ENCODE measurements at regions not wholly inside any gene's neighbourhood (a gene's known extent, or its start where the extent isn't known, plus 50 kb on each side); places are given as distances from the start of the nearest gene placed in this dataset.

DNA sequence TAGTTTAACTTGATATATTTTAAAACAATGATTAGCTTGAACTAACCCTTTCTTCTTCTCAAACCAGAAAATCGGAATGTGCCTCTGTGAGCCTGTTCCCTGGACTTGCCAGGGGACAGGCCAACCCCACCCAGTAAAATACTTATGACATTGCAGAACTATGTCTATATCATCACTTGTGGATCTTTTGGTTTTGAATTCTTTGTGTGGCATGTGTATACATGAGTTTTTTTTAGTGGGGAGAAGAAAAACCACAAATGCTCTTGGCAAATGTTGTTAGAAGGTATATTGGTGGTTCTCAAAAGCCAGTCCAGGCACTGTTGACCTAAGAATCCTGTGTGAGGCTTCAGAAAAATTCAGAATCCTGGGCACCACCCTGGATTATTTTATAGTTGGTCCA is 347.4 kb downstream of the SIPA1L2 start:
- Histone ChIP-seq H3K4me1 (no peaks in the 10 kb centered on the region), H3K9me3 (ENCODE audit: control insufficient read depth, low read length) (no peaks in the 10 kb centered on the region)
- TF ChIP-seq, protein P1, sequence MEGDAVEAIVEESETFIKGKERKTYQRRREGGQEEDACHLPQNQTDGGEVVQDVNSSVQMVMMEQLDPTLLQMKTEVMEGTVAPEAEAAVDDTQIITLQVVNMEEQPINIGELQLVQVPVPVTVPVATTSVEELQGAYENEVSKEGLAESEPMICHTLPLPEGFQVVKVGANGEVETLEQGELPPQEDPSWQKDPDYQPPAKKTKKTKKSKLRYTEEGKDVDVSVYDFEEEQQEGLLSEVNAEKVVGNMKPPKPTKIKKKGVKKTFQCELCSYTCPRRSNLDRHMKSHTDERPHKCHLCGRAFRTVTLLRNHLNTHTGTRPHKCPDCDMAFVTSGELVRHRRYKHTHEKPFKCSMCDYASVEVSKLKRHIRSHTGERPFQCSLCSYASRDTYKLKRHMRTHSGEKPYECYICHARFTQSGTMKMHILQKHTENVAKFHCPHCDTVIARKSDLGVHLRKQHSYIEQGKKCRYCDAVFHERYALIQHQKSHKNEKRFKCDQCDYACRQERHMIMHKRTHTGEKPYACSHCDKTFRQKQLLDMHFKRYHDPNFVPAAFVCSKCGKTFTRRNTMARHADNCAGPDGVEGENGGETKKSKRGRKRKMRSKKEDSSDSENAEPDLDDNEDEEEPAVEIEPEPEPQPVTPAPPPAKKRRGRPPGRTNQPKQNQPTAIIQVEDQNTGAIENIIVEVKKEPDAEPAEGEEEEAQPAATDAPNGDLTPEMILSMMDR (IDR thresholded peaks at IDR 0.05): no peak

DNA sequence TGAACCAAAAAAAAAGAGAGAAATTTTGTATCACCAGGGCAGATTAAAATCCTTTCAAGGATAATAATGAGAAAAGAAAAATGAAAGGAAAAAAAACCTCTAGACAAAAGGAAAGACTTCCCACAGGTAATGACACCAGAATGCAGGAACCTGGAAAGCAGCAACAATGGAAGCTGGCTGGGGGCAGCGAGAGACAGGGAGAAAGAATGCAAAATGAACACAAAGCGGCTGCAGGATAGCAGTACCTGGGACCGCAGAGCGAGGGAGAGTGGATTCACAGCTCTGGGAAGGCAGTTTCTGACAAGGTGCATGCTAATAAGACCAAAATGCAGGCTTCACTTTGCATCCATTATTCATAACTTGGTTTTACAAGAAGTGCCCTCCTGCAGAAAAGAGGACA is 349.0 kb downstream of the SIPA1L2 start:
- TF ChIP-seq, protein P1 (IDR thresholded peaks at IDR 0.05): no peak
- H3K79me2 ChIP-seq: no peaks in the 10 kb centered on the region
- H3K9ac ChIP-seq: no peak overlapping the region
- no peak overlapping the region for H3K27ac ChIP-seq
- no peak overlapping the region for H3K4me3 ChIP-seq (ENCODE audit: low read depth, low read length)
- no peaks in the 10 kb centered on the region for H3K4me1 ChIP-seq
- no peaks in the 10 kb centered on the region for H3K27me3 ChIP-seq (ENCODE audit: control insufficient read depth, insufficient read depth, low read length)
- H3K4me2 ChIP-seq (ENCODE audit: low read length): no peak overlapping the region
- H3K9me3 ChIP-seq (ENCODE audit: control insufficient read depth, low read length): no peaks in the 10 kb centered on the region
- no peaks in the 10 kb centered on the region for H3K36me3 ChIP-seq (ENCODE audit: control insufficient read depth, insufficient read depth, low read length)
- no peak overlapping the region for H2AFZ ChIP-seq

More for the DNA sequence above, 347.4 kb downstream of the SIPA1L2 start:
- no peaks in the 10 kb centered on the region for H3K27me3 ChIP-seq (ENCODE audit: control insufficient read depth, insufficient read depth, low read length)
- H3K27ac ChIP-seq: no peak overlapping the region
- no peak overlapping the region for H3K4me3 ChIP-seq (ENCODE audit: low read depth, low read length)
- H3K79me2 ChIP-seq: no peaks in the 10 kb centered on the region
- no peaks in the 10 kb centered on the region for H3K36me3 ChIP-seq (ENCODE audit: control insufficient read depth, insufficient read depth, low read length)
- H2AFZ ChIP-seq: no peak overlapping the region
- H3K9ac ChIP-seq: no peak overlapping the region
- H3K4me2 ChIP-seq (ENCODE audit: low read length): no peak overlapping the region

DNA sequence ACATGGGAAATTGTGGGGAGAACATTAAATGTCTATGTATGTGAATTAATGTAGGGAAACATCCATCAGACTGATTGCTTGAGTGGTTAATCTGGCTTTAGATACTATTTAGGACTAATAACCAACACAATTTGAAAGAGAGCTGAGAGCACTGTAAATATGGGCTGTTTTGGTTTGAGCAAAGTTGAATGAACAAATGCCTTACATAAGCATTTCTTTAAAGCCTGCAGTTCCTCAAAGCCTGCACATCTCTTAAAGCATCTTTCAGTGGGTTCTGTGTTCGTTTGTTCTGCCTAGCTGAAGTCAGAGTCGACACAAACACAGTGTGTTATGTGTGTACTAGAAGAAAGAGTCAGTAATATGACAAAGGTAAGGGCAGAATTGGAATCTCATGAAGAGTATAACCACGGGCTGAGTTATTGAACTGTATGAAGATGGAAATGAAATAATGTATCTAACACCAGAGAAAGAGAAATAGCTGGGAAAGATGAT is 350.0 kb downstream of the SIPA1L2 start:
- no peak overlapping the region for H3K9ac ChIP-seq
- H3K27me3 ChIP-seq (ENCODE audit: control insufficient read depth, insufficient read depth, low read length): no peaks in the 10 kb centered on the region
- no peaks in the 10 kb centered on the region for H3K36me3 ChIP-seq (ENCODE audit: control insufficient read depth, insufficient read depth, low read length)
- H2AFZ ChIP-seq: no peak overlapping the region
- no peak overlapping the region for H3K4me2 ChIP-seq (ENCODE audit: low read length)
- TF ChIP-seq, protein P1 (IDR thresholded peaks at IDR 0.05): no peak
- no peaks in the 10 kb centered on the region for H3K9me3 ChIP-seq (ENCODE audit: control insufficient read depth, low read length)
- no peaks in the 10 kb centered on the region for H3K79me2 ChIP-seq
- H3K4me3 ChIP-seq (ENCODE audit: low read depth, low read length): no peak overlapping the region
- no peaks in the 10 kb centered on the region for H3K4me1 ChIP-seq
- H3K27ac ChIP-seq: no peak overlapping the region

DNA sequence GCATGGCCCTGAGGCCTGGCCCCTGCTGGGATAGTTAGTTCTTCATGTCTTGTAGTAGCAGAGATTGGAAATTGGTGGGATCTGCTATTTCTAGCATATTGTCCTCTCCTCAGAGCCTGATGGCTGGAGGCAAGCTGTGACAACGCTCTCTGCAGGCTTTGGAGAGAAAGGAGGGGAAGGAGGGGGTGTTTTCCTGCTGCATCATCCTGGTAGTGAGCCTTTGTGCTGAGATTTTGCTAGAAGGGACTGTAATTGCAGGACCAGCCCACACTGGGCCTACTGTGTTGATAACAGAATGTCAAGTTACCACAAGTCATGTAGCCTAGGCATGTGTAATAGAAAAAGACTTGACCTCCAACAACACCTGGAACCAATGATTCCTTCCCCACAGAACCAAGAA is 351.0 kb downstream of the SIPA1L2 start:
- no peaks in the 10 kb centered on the region for H3K79me2 ChIP-seq
- H3K27ac ChIP-seq: no peak overlapping the region
- no peak overlapping the region for H3K9ac ChIP-seq
- H2AFZ ChIP-seq: no peak overlapping the region
- no peaks in the 10 kb centered on the region for H3K4me1 ChIP-seq
- H3K9me3 ChIP-seq (ENCODE audit: control insufficient read depth, low read length): no peaks in the 10 kb centered on the region
- no peak overlapping the region for H3K4me2 ChIP-seq (ENCODE audit: low read length)
- H3K36me3 ChIP-seq (ENCODE audit: control insufficient read depth, insufficient read depth, low read length): no peaks in the 10 kb centered on the region
- TF ChIP-seq, protein P1 (IDR thresholded peaks at IDR 0.05): no peak
- no peaks in the 10 kb centered on the region for H3K27me3 ChIP-seq (ENCODE audit: control insufficient read depth, insufficient read depth, low read length)
- no peak overlapping the region for H3K4me3 ChIP-seq (ENCODE audit: low read depth, low read length)

DNA sequence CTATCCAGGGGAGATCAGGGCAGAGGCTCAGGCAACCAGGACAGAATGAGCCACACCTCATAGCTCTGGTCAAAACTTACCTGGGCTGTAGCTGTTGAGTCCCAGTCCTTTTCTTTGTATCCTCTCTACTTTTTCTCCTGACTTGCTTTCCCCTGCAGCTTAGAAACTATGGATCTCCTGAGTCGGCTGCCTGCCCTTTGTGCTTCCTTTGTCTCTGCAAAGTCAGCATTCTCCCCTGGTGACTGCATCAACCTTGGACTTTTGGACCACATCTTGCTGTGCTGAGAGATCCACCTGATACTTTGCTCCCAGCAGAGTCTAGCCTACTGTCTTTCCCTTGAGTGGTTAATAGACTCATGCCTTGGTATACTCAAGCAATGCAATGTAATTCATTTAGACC is 353.3 kb downstream of the SIPA1L2 start:
- Histone ChIP-seq H3K36me3 (ENCODE audit: control insufficient read depth, insufficient read depth, low read length) (no peaks in the 10 kb centered on the region), H3K4me3 (ENCODE audit: low read depth, low read length) (no peak overlapping the region), H2AFZ (no peak overlapping the region), H3K79me2 (no peaks in the 10 kb centered on the region), H3K9ac (no peak overlapping the region), H3K4me2 (ENCODE audit: low read length) (no peak overlapping the region), H3K27ac (no peak overlapping the region), H3K4me1 (no peaks in the 10 kb centered on the region), H3K27me3 (ENCODE audit: control insufficient read depth, insufficient read depth, low read length) (no peaks in the 10 kb centered on the region), H3K9me3 (ENCODE audit: control insufficient read depth, low read length) (no peaks in the 10 kb centered on the region)
- TF ChIP-seq, protein P1 (IDR thresholded peaks at IDR 0.05): no peak
